MM.1S (cell line): ENCODE measurements at regions not wholly inside any gene's neighbourhood (a gene's known extent, or its start where the extent isn't known, plus 50 kb on each side); places are given as distances from the start of the nearest gene placed in this dataset.

ENCODE experiments used
- DNase-seq: peaks from one replicate; pipeline ENCODE4 v3.0.0-alpha.2; 2015
- H2AFZ ChIP-seq: fragments of 300-600 bp; sonication (generic); 2 replicates; pipeline ENCODE4 v1.6.0; 2016; ENCODE audit warnings: antibody characterized with exemption, low read length
- H3F3A ChIP-seq: fragments of 300-600 bp; sonication (generic); 2 replicates; pipeline ENCODE4 v1.6.1; 2016; ENCODE audit warnings: mild to moderate bottlenecking, antibody characterized with exemption, low read length, moderate library complexity, mixed read lengths; ENCODE audit not compliant: insufficient read depth
- H3K27ac ChIP-seq: fragments of 300-600 bp; sonication (generic); 2 replicates; pipeline ENCODE4 v1.5.1; 2016; ENCODE audit warnings: mild to moderate bottlenecking, low read length
- H3K27me3 ChIP-seq: fragments of 300-600 bp; sonication (generic); replicated peaks from 2 replicates; pipeline ENCODE4 v1.6.0; 2016; ENCODE audit warnings: low read length; ENCODE audit not compliant: insufficient read depth
- H3K36me3 ChIP-seq: fragments of 300-600 bp; sonication (generic); replicated peaks from 2 replicates; pipeline ENCODE4 v1.6.1; 2016; ENCODE audit warnings: mild to moderate bottlenecking, low read length, mixed read lengths; ENCODE audit not compliant: insufficient read depth
- H3K4me1 ChIP-seq: fragments of 300-600 bp; sonication (generic); 2 replicates; pipeline ENCODE4 v1.6.1; 2016; ENCODE audit warnings: low read length, mixed read lengths
- H3K4me2 ChIP-seq: fragments of 300-600 bp; sonication (generic); 2 replicates; pipeline ENCODE4 v1.6.0; 2016; ENCODE audit warnings: low read depth, low read length
- H3K4me3 ChIP-seq: fragments of 300-600 bp; sonication (generic); 2 replicates; pipeline ENCODE4 v1.5.1; 2016; ENCODE audit warnings: low read length, mixed read lengths
- H3K79me2 ChIP-seq: fragments of 300-600 bp; sonication (generic); 2 replicates; pipeline ENCODE4 v1.6.1; 2016; ENCODE audit warnings: mixed run types, low read length, mixed read lengths
- H3K9ac ChIP-seq: fragments of 300-600 bp; sonication (generic); 2 replicates; pipeline ENCODE4 v1.6.1; 2016; ENCODE audit warnings: low read length, mixed read lengths
- H3K9me2 ChIP-seq: fragments of 300-600 bp; sonication (generic); replicated peaks from 2 replicates; pipeline ENCODE4 v1.6.1; 2016; ENCODE audit warnings: mild to moderate bottlenecking, low read length, mixed read lengths; ENCODE audit not compliant: insufficient read depth
- H3K9me3 ChIP-seq: fragments of 300-600 bp; sonication (generic); replicated peaks from 2 replicates; pipeline ENCODE4 v1.6.1; 2016; ENCODE audit warnings: mild to moderate bottlenecking, low read length, mixed read lengths; ENCODE audit not compliant: insufficient read depth
- H4K20me1 ChIP-seq: fragments of 300-600 bp; sonication (generic); 2 replicates; pipeline ENCODE4 v1.6.1; 2016; ENCODE audit warnings: mild to moderate bottlenecking, low read length, moderate library complexity, mixed read lengths; ENCODE audit not compliant: insufficient read depth
- CTCF ChIP-seq: fragments of 300-600 bp; sonication (generic); IDR thresholded peaks from 2 replicates; pipeline ENCODE4 v1.5.1; 2016; ENCODE audit warnings: antibody characterized with exemption, low read length, mixed read lengths
- EZH2 ChIP-seq: fragments of 300-600 bp; sonication (generic); optimal IDR thresholded peaks from 2 replicates; pipeline ENCODE3; 2017; ENCODE audit warnings: low read depth, mild to moderate bottlenecking, antibody characterized with exemption, low read length, mixed read lengths
- EZH2phosphoT487 ChIP-seq: fragments of 300-600 bp; sonication (generic); IDR thresholded peaks from 2 replicates; pipeline ENCODE4 v1.6.1; 2018; ENCODE audit warnings: antibody characterized with exemption, low read length

GRCh38 chr12:88251798-88252197 is 109.7 kb downstream of the TMTC3 start:
- Histone ChIP-seq H3K9me2 (no peaks in the 10 kb centered on the region), H3K36me3 (no peaks in the 10 kb centered on the region), H3K9ac (no peak overlapping the region), H3K9me3 (no peaks in the 10 kb centered on the region), H3F3A (no peaks in the 10 kb centered on the region), H3K79me2 (no peaks in the 10 kb centered on the region), H3K27ac (no peak overlapping the region), H3K4me1 (no peaks in the 10 kb centered on the region), H3K4me2 (no peak overlapping the region), H3K4me3 (no peak overlapping the region), H3K27me3 (no peaks in the 10 kb centered on the region), H4K20me1 (no peaks in the 10 kb centered on the region), H2AFZ (no peak overlapping the region)
- TF ChIP-seq EZH2phosphoT487 = no peak
- no peak for TF ChIP-seq CTCF
- TF ChIP-seq EZH2 = no peak
- DNase-seq = no peak

GRCh38 chr12:88253371-88253978 is 111.4 kb downstream of the TMTC3 start:
- H4K20me1 ChIP-seq = no peaks in the 10 kb centered on the region
- H3K27ac ChIP-seq = no peak overlapping the region
- no peaks in the 10 kb centered on the region for H3K9me2 ChIP-seq
- H3K79me2 ChIP-seq = no peaks in the 10 kb centered on the region
- no peaks in the 10 kb centered on the region for H3F3A ChIP-seq
- H3K4me2 ChIP-seq = no peak overlapping the region
- H2AFZ ChIP-seq = no peak overlapping the region
- no peaks in the 10 kb centered on the region for H3K4me1 ChIP-seq
- H3K36me3 ChIP-seq = no peaks in the 10 kb centered on the region
- H3K4me3 ChIP-seq = no peak overlapping the region
- H3K9ac ChIP-seq = no peak overlapping the region
- TF ChIP-seq EZH2 = no peak
- no peak for TF ChIP-seq CTCF
- no peak for TF ChIP-seq EZH2phosphoT487
- H3K27me3 ChIP-seq = no peaks in the 10 kb centered on the region
- no peak for DNase-seq
- no peaks in the 10 kb centered on the region for H3K9me3 ChIP-seq

- Histone ChIP-seq H3K4me2 (no peak overlapping the region), H3F3A (no peaks in the 10 kb centered on the region), H3K27me3 (no peaks in the 10 kb centered on the region), H3K9me3 (no peaks in the 10 kb centered on the region), H3K79me2 (no peaks in the 10 kb centered on the region), H3K4me1 (no peaks in the 10 kb centered on the region), H3K9me2 (no peaks in the 10 kb centered on the region), H3K36me3 (no peaks in the 10 kb centered on the region), H4K20me1 (no peaks in the 10 kb centered on the region), H3K4me3 (no peak overlapping the region), H3K9ac (no peak overlapping the region), H3K27ac (no peak overlapping the region), H2AFZ (no peak overlapping the region)
- no peak for TF ChIP-seq CTCF
- TF ChIP-seq EZH2phosphoT487 = no peak
- no peak for TF ChIP-seq EZH2
- no peak for DNase-seq
Observed at GRCh38 chr12:88255224-88255623, 113.1 kb downstream of the TMTC3 start.
